ENCODE measurements at regions not wholly inside any gene's neighbourhood (a gene's known extent, or its start where the extent isn't known, plus 50 kb on each side); places are given as distances from the start of the nearest gene placed in this dataset.

DNA sequence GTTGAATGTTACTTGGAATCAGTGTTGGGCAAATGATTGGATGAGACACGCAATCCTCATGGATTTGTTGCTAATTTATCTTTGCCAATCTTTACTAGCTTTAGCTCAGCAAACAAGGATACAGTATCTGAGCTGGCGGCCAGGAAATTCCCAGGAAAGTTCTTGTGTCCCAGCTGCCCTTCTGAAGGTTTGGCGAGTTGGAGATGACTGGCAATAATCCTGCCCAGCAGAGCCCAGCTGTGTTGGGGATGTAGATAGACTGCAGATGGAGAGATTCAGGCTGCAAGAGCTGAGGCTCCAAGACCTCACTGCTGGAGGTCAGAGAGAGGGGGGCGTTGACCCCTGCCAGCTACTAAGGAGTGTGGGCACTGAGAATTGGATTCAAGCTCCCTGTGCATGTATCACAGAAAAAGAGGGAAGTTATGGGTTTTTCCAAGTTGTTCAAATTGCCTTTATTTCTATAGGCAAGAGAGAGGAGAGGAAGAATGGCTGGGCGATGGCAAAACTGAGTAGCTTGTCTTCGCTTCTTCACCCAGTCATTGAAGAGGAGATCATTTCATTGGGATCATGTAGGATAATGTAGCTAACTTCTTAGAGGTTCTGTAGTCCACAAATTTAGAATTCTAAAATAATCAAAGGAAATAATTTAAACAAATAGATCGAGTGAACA lies 506.8 kb upstream of the LRATD1 start (continued):
- TF ChIP-seq, protein P1, sequence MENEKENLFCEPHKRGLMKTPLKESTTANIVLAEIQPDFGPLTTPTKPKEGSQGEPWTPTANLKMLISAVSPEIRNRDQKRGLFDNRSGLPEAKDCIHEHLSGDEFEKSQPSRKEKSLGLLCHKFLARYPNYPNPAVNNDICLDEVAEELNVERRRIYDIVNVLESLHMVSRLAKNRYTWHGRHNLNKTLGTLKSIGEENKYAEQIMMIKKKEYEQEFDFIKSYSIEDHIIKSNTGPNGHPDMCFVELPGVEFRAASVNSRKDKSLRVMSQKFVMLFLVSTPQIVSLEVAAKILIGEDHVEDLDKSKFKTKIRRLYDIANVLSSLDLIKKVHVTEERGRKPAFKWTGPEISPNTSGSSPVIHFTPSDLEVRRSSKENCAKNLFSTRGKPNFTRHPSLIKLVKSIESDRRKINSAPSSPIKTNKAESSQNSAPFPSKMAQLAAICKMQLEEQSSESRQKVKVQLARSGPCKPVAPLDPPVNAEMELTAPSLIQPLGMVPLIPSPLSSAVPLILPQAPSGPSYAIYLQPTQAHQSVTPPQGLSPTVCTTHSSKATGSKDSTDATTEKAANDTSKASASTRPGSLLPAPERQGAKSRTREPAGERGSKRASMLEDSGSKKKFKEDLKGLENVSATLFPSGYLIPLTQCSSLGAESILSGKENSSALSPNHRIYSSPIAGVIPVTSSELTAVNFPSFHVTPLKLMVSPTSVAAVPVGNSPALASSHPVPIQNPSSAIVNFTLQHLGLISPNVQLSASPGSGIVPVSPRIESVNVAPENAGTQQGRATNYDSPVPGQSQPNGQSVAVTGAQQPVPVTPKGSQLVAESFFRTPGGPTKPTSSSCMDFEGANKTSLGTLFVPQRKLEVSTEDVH (IDR thresholded peaks at IDR 0.05; ENCODE audit: low read depth, partially characterized antibody) = no peak
- no peak for TF ChIP-seq ZNF217 (IDR thresholded peaks at IDR 0.05)
- no peak for TF ChIP-seq SUZ12 (IDR thresholded peaks at IDR 0.05; ENCODE audit: unreplicated experiment)
- TF ChIP-seq, protein P2, sequence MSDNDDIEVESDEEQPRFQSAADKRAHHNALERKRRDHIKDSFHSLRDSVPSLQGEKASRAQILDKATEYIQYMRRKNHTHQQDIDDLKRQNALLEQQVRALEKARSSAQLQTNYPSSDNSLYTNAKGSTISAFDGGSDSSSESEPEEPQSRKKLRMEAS (IDR thresholded peaks at IDR 0.05; ENCODE audit: low read depth, low read length) = no peak
- TF ChIP-seq STAT3 (IDR thresholded peaks at IDR 0.05; ENCODE audit: low read depth, low read length) = no peak
- TF ChIP-seq RCOR1 (conservative IDR thresholded peaks at IDR 0.05; ENCODE audit: low read depth, low read length) = no peak
- no peak for TF ChIP-seq WRNIP1 (IDR thresholded peaks at IDR 0.05; ENCODE audit: borderline replicate concordance, low read depth, low read length)
- no peak for TF ChIP-seq PAX5 (IDR thresholded peaks at IDR 0.05; ENCODE audit: borderline replicate concordance, low read depth, low read length)
- no peak for TF ChIP-seq POLR2A (IDR thresholded peaks at IDR 0.05; ENCODE audit: low read depth, low read length)
- no peak for TF ChIP-seq JUND (IDR thresholded peaks at IDR 0.05; ENCODE audit: low read depth, low read length)

DNA sequence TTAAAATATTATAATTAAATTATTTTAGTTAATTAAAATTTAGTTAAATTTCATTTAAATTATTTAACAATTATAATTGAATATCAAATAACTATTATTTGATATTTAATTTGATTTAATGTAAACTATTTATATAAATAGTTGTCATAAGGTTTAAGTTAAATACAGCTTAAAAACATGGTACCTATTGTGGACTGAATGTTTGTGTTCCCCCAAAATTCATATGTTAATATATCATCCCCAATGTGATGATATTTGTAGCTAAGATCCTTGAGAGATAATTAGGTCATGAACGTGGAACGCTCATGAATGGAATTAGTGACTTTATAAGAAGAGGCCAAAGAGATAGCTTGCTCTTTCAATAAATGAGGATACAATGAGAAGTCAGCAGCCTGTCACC lies 505.7 kb upstream of the LRATD1 start:
- no peaks in the 10 kb centered on the region for H3K9me3 ChIP-seq (replicated peaks; ENCODE audit: control insufficient read depth, insufficient read depth, low read length)
- ChIA-PET RAD21 (ENCODE audit: unreplicated experiment) (no interaction called here), POLR2A (no interaction called here), SMC1A (ENCODE audit: uncharacterized antibody, unreplicated experiment) (no interaction called here), CTCF (no interaction called here)
- WGBS (ENCODE audit: insufficient coverage, insufficient replicate concordance, low lambda C conversion rate, missing lambda C conversion rate) = 93% methylated on average over 2 of the region's 2 CpGs
- intact Hi-C loops (cut with micrococcal nuclease; ENCODE audit: unreplicated experiment) = no loop called here
- DNase-seq (ENCODE audit: low read depth, low spot score) (no peak), ATAC-seq (no peak), FAIRE-seq (no peak)
- H3K27me3 ChIP-seq (replicated peaks in 1 of 2; ENCODE audit: control insufficient read depth in 2 of 2, insufficient read depth in 2 of 2, low read length in 1 of 2) = no peaks in the 10 kb centered on the region
- no peak overlapping the region for H3K4me2 ChIP-seq (ENCODE audit: control insufficient read depth, insufficient read depth)
- H3K9ac ChIP-seq (ENCODE audit: control insufficient read depth, insufficient read depth, low read length) = no peak overlapping the region
- no peaks in the 10 kb centered on the region for H3K79me2 ChIP-seq (ENCODE audit: control insufficient read depth, insufficient read depth, low read length)
- BruUV-seq (replicated peaks) = no TSS peak
- no peaks in the 10 kb centered on the region for H3K4me1 ChIP-seq (ENCODE audit: control insufficient read depth, insufficient read depth, low read length)
- in situ Hi-C loops (cut with MboI) = no loop called here
- no peaks in the 10 kb centered on the region for H4K20me1 ChIP-seq (ENCODE audit: control insufficient read depth, insufficient read depth)
- H3K4me3 ChIP-seq = no peak overlapping the region
- no peaks in the 10 kb centered on the region for H3K36me3 ChIP-seq (ENCODE audit: control insufficient read depth in 2 of 2, insufficient read depth in 2 of 2, low read length in 1 of 2)
- H3K27ac ChIP-seq (ENCODE audit: control insufficient read depth, insufficient read depth) = no peak overlapping the region
- TF ChIP-seq, protein P1 (IDR thresholded peaks at IDR 0.05; ENCODE audit: low read depth, partially characterized antibody) = no peak
- TF ChIP-seq RB1 (IDR thresholded peaks at IDR 0.05; ENCODE audit: borderline replicate concordance) = no peak
- H2AFZ ChIP-seq (ENCODE audit: control insufficient read depth, low read depth, low read length) = no peak overlapping the region
